ENCODE measurements at regions not wholly inside any gene's neighbourhood (a gene's known extent, or its start where the extent isn't known, plus 50 kb on each side); places are given as distances from the start of the nearest gene placed in this dataset.

DNA sequence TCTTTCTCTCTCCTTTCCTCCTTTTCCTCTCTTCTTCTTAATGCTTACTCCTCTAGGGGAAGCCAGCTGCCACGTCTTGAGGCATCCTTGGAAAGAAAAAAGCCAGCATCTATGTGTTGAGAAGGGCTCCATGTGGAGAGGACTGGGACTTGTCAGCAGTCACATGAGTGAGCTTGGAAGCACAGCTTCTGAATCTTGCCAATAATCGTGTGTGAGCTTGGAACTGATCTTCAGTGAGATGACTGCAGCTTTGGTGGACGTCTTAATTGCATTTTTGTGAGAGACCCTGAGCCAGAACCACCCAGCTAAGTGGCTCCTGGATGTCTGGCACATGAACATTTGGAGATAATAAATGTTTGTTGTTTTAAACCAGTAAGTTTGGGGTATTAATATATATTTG, 371.7 kb downstream of the SLITRK2 start (continued):
- TF ChIP-seq, protein P1, sequence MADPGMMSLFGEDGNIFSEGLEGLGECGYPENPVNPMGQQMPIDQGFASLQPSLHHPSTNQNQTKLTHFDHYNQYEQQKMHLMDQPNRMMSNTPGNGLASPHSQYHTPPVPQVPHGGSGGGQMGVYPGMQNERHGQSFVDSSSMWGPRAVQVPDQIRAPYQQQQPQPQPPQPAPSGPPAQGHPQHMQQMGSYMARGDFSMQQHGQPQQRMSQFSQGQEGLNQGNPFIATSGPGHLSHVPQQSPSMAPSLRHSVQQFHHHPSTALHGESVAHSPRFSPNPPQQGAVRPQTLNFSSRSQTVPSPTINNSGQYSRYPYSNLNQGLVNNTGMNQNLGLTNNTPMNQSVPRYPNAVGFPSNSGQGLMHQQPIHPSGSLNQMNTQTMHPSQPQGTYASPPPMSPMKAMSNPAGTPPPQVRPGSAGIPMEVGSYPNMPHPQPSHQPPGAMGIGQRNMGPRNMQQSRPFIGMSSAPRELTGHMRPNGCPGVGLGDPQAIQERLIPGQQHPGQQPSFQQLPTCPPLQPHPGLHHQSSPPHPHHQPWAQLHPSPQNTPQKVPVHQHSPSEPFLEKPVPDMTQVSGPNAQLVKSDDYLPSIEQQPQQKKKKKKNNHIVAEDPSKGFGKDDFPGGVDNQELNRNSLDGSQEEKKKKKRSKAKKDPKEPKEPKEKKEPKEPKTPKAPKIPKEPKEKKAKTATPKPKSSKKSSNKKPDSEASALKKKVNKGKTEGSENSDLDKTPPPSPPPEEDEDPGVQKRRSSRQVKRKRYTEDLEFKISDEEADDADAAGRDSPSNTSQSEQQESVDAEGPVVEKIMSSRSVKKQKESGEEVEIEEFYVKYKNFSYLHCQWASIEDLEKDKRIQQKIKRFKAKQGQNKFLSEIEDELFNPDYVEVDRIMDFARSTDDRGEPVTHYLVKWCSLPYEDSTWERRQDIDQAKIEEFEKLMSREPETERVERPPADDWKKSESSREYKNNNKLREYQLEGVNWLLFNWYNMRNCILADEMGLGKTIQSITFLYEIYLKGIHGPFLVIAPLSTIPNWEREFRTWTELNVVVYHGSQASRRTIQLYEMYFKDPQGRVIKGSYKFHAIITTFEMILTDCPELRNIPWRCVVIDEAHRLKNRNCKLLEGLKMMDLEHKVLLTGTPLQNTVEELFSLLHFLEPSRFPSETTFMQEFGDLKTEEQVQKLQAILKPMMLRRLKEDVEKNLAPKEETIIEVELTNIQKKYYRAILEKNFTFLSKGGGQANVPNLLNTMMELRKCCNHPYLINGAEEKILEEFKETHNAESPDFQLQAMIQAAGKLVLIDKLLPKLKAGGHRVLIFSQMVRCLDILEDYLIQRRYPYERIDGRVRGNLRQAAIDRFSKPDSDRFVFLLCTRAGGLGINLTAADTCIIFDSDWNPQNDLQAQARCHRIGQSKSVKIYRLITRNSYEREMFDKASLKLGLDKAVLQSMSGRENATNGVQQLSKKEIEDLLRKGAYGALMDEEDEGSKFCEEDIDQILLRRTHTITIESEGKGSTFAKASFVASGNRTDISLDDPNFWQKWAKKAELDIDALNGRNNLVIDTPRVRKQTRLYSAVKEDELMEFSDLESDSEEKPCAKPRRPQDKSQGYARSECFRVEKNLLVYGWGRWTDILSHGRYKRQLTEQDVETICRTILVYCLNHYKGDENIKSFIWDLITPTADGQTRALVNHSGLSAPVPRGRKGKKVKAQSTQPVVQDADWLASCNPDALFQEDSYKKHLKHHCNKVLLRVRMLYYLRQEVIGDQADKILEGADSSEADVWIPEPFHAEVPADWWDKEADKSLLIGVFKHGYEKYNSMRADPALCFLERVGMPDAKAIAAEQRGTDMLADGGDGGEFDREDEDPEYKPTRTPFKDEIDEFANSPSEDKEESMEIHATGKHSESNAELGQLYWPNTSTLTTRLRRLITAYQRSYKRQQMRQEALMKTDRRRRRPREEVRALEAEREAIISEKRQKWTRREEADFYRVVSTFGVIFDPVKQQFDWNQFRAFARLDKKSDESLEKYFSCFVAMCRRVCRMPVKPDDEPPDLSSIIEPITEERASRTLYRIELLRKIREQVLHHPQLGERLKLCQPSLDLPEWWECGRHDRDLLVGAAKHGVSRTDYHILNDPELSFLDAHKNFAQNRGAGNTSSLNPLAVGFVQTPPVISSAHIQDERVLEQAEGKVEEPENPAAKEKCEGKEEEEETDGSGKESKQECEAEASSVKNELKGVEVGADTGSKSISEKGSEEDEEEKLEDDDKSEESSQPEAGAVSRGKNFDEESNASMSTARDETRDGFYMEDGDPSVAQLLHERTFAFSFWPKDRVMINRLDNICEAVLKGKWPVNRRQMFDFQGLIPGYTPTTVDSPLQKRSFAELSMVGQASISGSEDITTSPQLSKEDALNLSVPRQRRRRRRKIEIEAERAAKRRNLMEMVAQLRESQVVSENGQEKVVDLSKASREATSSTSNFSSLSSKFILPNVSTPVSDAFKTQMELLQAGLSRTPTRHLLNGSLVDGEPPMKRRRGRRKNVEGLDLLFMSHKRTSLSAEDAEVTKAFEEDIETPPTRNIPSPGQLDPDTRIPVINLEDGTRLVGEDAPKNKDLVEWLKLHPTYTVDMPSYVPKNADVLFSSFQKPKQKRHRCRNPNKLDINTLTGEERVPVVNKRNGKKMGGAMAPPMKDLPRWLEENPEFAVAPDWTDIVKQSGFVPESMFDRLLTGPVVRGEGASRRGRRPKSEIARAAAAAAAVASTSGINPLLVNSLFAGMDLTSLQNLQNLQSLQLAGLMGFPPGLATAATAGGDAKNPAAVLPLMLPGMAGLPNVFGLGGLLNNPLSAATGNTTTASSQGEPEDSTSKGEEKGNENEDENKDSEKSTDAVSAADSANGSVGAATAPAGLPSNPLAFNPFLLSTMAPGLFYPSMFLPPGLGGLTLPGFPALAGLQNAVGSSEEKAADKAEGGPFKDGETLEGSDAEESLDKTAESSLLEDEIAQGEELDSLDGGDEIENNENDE (IDR thresholded peaks at IDR 0.05; ENCODE audit: insufficient replicate concordance, low read length) = no peak
- no peak for TF ChIP-seq SIX5 (IDR thresholded peaks at IDR 0.05; ENCODE audit: low read depth, low read length)
- TF ChIP-seq, protein P2, sequence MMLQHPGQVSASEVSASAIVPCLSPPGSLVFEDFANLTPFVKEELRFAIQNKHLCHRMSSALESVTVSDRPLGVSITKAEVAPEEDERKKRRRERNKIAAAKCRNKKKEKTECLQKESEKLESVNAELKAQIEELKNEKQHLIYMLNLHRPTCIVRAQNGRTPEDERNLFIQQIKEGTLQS (IDR thresholded peaks at IDR 0.05; ENCODE audit: insufficient read depth, low read depth, low read length) = no peak
- no peak for TF ChIP-seq RNF2 (IDR thresholded peaks at IDR 0.05; ENCODE audit: borderline replicate concordance, low read depth, low read length, missing control alignments, poor library complexity, severe bottlenecking)
- TF ChIP-seq SP2 (IDR thresholded peaks at IDR 0.05; ENCODE audit: low read length) = no peak
- TF ChIP-seq JUN (IDR thresholded peaks at IDR 0.05; ENCODE audit: low read depth, low read length) = no peak
- TF ChIP-seq HDAC2 (IDR thresholded peaks at IDR 0.05; ENCODE audit: borderline replicate concordance in 1 of 2, low read depth in 2 of 2, low read length in 2 of 2) = no peak
